Smooth muscle cell of the brain vasculature (primary cell): ENCODE measurements at regions not wholly inside any gene's neighbourhood (a gene's known extent, or its start where the extent isn't known, plus 50 kb on each side); places are given as distances from the start of the nearest gene placed in this dataset.
"Not testable (repeated sequence)": the region's sequence is repeated elsewhere in the genome, so short reads cannot be mapped to it uniquely, and the experiment has no call there.

ENCODE experiments used
- DNase-seq: peaks from one replicate; pipeline ENCODE4 v3.0.0-alpha.2; 2012; ENCODE audit warnings: low read depth, low spot score

DNA sequence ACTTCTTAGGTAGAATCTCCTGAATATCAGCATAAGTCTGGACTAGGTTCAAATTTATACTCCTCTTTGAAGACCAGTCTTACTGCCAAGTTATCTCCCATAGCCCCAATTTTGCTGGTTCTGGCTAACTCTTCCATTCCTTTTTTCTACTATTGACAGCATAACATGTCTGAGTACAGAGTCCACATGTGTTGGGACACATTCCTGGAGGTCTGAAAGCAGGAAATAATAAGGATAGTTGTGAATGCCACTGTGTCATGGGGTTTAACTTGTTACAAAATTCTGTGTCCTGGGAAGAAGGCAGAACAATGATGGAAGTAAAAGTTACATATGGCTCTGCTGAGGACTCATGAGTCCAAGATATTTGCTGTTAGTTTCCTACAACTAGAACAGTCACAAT, 57.4 kb upstream of the ZBTB20 start:
- no peak for DNase-seq

GRCh38 chr3:115208066-115208750, 61.1 kb upstream of the ZBTB20 start:
- DNase-seq, result no peak

DNA sequence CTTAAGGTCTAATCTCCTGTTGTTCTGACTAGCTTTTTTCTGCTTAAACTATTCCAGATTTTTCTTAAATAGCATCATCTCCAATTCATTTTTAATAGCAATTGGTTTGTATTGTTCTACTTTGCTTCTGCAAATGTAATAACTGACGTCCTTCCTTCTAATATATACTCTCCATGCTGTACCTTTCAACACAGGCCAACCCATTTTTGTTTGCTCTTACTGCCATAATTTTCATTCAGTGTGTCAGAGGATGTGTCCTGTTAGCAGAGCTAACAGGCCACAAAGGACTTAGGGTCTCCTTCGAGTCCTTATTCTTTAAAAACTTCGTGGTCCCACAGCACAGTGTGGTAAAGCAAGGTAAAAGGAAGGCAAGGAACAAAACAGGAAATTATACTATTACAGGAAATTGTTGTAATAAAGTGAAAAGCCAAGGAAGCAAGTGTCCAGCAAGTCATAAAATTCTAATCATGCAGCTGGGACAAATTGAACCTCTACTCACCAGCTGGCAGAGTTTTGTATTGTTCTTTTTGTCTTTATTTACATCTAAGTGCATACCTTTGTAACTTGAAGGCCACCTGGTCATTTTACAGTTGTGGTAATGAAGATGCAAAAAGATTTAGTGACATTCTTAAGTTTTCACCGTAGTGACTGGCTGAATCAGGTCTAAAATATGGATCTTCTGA, 64.9 kb upstream of the ZBTB20 start:
- no peak for DNase-seq

GRCh38 chr3:115212615-115213014, 65.5 kb upstream of the ZBTB20 start:
- DNase-seq, result no peak

DNA sequence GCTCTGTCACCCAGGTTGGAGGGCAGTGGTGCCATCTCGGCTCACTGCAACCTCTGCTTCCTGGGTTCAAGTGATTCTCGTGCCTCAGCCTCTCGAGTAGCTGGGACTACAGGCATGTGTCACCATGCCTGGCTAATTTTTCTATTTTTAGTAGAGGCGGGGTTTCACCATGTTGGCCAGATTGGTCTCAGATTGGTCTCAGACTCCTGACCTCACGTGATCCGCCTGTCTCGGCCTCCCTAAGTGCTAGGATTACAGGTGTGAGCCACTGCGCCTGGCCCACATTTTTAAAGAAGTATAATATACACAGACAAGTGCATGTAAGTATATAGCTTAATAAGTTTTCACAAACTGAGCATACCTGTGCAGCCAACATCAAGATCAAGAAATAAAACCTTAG, 66.0 kb upstream of the ZBTB20 start:
- not testable (repeated sequence) for DNase-seq

DNA sequence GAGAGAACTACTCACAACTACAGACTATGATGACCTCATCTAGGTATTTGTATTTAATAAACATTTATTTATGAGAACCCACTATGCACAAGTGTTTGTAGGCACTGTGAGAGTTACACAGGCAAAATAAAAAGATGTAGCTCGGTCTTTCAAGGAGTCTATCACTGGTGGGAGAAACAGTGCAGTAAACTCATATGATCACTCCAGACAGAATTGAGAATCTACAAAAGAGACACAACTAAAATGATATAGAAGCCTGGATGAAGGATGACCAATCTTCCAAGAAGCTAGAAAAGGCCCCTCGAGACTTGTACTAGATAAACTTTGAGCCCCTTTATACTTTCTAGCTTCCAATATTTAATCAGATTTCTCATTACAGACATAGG, 70.2 kb upstream of the ZBTB20 start:
- DNase-seq, result no peak

DNA sequence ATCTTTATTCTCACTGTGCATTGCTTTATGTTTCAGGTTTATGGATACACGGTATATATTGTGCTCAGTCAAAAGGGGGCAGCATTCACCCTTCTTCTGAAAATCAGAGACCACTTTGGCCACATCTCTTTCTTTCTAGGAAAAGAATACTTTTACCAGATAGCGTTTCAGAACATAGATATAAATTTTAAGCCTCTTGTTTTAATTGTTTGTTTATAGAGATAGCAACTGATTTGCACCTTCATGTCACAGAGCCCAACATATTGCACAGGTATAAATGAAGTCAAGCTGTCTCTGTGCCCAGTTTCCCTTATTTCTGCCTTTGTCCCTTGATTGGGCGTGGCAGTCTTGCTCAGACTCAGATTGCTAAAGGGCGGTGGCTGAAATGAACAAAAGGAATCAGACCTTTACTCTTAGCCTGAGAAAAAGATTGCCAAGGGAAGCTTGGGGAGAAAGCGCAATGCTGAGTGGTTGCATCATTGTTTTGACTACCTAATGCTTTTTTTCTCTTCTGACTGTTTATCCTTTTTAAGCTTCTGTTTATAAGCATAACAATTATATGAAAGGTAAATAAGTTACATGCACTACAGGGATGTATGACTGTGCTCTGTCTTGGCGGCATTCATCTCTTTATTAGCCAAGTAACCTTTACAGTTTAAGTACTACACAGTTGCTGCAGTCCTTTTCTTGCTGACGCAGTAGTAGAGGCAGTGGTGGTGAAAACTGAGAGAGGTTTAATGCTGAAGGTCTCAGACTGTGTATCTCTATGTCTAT, 70.8 kb upstream of the ZBTB20 start:
- peak; percentile 41 for DNase-seq

DNA sequence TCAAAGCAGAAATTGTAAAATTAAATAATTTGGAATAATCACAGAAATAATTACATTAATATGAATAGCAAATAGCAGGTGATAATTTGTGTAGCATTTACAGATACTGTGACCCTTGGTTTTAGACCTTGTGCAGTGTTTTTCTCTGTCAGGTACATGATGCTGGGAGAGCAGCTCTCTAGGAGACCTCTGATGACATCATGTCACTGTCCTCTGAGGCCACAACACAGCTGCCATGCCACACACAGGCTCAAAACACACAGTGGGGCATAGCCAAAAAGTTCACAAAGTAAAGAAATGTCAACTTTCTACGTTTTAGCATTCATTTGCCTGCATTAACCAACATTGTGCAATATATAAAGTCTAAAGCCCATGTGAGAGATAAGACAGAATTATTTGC, 71.8 kb upstream of the ZBTB20 start:
- no peak for DNase-seq

DNA sequence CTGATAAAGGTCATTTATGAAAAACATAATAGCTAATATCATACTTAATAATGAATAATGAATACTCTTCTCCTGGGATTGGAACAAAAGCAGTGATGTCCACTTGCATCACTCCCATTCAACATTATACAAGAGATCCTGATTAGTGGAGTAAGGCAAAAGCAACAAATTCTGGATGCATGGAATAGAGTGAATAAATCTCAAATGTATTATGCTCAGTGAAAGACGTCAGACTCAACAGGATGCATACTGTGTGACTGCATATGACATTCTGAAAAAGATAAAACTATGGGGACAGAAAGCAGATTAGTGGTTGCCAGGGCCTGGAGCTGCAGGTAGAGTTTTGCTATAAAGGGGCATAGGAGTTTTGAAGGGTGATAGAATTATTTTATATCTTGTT, 77.6 kb upstream of the ZBTB20 start:
- DNase-seq, result no peak

- no peak for DNase-seq
Observed at GRCh38 chr3:115226844-115227445, 79.9 kb upstream of the ZBTB20 start.

DNA sequence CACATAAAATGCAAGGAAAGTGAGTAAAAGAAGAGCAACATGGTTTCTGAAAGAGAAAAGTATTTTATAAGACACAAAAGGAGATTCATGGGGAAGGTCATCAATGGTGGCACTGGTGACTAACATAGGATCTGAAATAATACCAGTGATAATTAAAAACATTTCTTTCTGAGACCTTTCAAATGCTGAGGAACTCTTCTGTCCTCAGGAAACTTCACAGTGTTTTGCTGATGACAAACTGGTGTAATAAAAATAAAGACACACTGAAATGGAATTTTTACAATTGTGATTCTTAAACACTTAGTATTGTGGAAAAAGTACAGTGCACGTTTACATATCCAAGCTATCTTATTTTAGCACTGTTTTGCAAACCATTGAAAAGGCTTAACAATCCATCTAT, 80.4 kb upstream of the ZBTB20 start:
- DNase-seq, result no peak

GRCh38 chr3:115228266-115228665, 81.2 kb upstream of the ZBTB20 start:
- DNase-seq, result no peak

DNA sequence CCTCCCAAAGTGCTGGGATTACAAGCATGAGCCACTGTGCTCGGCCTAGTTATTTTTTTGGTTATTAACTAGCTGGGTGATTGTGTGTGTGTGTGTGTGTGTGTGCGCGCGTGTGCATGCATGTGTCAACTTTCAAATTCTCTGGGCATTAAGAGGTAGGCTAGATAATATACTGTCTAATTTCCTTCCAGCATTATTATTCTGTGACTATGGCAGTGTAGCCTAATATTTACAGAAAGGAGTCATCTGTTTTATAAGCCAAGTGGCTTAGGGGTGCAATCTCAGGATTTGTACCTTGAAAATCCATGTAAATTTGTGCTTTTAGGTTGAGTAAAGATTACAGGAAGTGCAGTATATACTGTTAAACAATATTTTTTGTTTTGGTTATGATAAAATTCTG, 85.1 kb upstream of the ZBTB20 start:
- no peak for DNase-seq

GRCh38 chr3:115233021-115233420, 85.9 kb upstream of the ZBTB20 start:
- DNase-seq, result no peak

GRCh38 chr3:115236496-115236895, 89.4 kb upstream of the ZBTB20 start:
- DNase-seq, result no peak

GRCh38 chr3:115239717-115240116, 92.6 kb upstream of the ZBTB20 start:
- DNase-seq, result peak; percentile 69

DNA sequence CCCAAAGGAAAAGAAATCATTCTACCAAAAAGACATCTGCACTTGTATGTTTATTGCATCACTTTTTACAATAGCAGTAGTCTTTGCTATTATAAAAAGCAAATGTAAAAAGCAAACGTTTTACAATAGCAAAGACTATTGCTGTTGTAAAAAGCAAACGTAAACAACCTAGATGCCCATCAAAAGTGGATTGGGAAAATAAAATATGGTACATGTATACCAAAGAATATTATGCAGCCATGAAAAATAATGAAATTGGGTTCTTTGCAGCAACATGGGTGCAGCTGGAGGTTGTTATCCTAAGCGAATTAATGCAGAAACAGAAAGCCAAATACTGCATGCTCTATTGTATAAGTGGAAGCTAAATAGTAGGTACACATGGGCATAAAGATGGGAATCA, 97.3 kb upstream of the ZBTB20 start:
- DNase-seq, result no peak

DNA sequence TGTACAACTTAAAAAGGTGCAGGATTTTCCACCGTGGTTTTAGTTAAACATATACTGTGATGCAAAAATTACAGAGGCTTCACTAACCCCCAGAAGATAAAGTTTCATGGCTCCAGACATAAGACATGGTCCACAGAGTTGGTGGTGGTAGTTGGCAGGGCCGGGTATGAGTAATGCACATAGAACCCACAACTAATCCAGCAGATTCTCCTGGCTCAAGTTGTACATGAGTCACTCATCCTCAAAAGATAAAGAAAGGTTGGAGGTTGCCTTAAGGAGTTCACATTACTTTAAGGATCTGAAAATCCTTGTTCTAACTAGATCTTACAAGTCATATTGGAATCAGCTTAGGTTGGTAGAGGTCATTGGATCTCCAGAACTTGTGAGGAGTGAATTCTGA, 98.3 kb upstream of the ZBTB20 start:
- peak; percentile 15 for DNase-seq

DNA sequence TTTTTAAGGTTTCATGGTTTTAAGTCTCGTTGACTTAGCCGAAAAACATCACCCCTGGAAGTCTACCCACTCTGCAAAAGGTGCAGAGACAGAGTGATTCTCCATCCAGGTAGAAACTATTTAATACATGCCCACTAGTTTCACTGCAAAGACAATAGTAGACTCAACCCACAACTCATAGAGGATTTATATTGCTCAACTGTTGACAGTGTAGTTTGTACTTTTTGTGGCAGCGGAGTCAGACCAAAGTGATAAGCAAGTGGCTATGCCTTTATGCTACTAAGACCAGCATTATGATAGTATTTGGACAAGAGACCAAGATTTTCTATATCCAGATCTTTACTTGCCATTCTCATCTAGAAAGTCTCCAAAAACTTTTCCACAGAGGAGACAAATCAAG, 98.8 kb upstream of the ZBTB20 start:
- no peak for DNase-seq

GRCh38 chr3:115246461-115247020, 99.5 kb upstream of the ZBTB20 start:
- DNase-seq, result no peak

GRCh38 chr3:115248274-115248673, 101.2 kb upstream of the ZBTB20 start:
- DNase-seq, result no peak

DNA sequence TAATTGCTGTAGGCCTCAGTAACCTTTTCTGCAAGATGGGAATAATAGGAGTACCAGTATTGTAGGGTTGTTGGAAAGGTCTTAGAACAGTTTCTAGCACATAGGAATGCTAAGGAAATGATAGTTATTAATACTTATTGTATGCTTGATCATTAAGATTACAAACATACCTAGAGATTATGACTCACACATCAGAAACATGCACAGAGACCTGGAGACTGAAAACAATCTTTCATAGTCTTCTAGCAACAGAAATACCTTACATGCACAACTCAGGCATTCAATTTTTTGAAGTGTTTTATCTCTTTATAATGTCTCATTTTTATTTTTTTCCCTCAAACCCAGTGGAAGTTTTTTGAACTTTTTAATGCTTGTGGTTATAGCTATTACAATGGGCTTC, 104.4 kb upstream of the ZBTB20 start:
- no peak for DNase-seq
